GM19324 (cell line): ENCODE measurements at regions not wholly inside any gene's neighbourhood (a gene's known extent, or its start where the extent isn't known, plus 50 kb on each side); places are given as distances from the start of the nearest gene placed in this dataset.

Experiments
- ATAC-seq: cut with Tn5 transposase; IDR thresholded peaks from one replicate; pipeline ENCODE4 v1.9.1; 2021; ENCODE audit warnings: mild to moderate bottlenecking, moderate library complexity; ENCODE audit not compliant: unreplicated experiment, low FRiP score

- no peak for ATAC-seq
Measured at GRCh38 chr10:128854204-128854603, 612.8 kb upstream of the MGMT start.

GRCh38 chr10:128854963-128855362 is 612.1 kb upstream of the MGMT start:
- ATAC-seq: no peak

- ATAC-seq: no peak
Measured at GRCh38 chr10:128855618-128856428, 611.2 kb upstream of the MGMT start.

- ATAC-seq: no peak
Measured at GRCh38 chr10:128859738-128860386, 607.2 kb upstream of the MGMT start.

- no peak for ATAC-seq
Measured at GRCh38 chr10:128860574-128860973, 606.5 kb upstream of the MGMT start.

- no peak for ATAC-seq
Measured at GRCh38 chr10:128861018-128861901, 605.8 kb upstream of the MGMT start.

GRCh38 chr10:128863411-128863810 is 603.6 kb upstream of the MGMT start:
- no peak for ATAC-seq

- no peak for ATAC-seq
Measured at GRCh38 chr10:128863823-128864405, 603.1 kb upstream of the MGMT start.

- ATAC-seq: no peak
Measured at GRCh38 chr10:128864554-128865295, 602.3 kb upstream of the MGMT start.

GRCh38 chr10:128865436-128866195 is 601.4 kb upstream of the MGMT start:
- ATAC-seq: no peak

- ATAC-seq: no peak
Measured at GRCh38 chr10:128866551-128866950, 600.5 kb upstream of the MGMT start.

- ATAC-seq: no peak
Measured at GRCh38 chr10:128867210-128867609, 599.8 kb upstream of the MGMT start.

- no peak for ATAC-seq
Measured at GRCh38 chr10:128867819-128868218, 599.2 kb upstream of the MGMT start.

- ATAC-seq: no peak
Measured at GRCh38 chr10:128868481-128868880, 598.6 kb upstream of the MGMT start.

- no peak for ATAC-seq
Measured at GRCh38 chr10:128869101-128869749, 597.8 kb upstream of the MGMT start.

GRCh38 chr10:128870830-128871597 is 596.0 kb upstream of the MGMT start:
- no peak for ATAC-seq

GRCh38 chr10:128871671-128872231 is 595.3 kb upstream of the MGMT start:
- no peak for ATAC-seq
